OCI-LY1 (cell line): ENCODE measurements at regions not wholly inside any gene's neighbourhood (a gene's known extent, or its start where the extent isn't known, plus 50 kb on each side); places are given as distances from the start of the nearest gene placed in this dataset.

Experiments
- H2AFZ ChIP-seq: fragments of 200-600 bp; sonication (generic), shearing (Covaris generic); 2 replicates; pipeline ENCODE4 v1.6.0; 2014; ENCODE audit warnings: antibody characterized with exemption, mild to moderate bottlenecking, low read length
- H3F3A ChIP-seq: fragments of 200-600 bp; sonication (generic), shearing (Covaris generic); 2 replicates; pipeline ENCODE4 v1.6.0; 2014; ENCODE audit warnings: mild to moderate bottlenecking, antibody characterized with exemption, low read length, moderate library complexity; ENCODE audit not compliant: insufficient read depth
- H3K27ac ChIP-seq: fragments of 200-600 bp; sonication (generic); 2 replicates; pipeline ENCODE4 v1.5.1; 2014; ENCODE audit warnings: low read length, mixed run types, mild to moderate bottlenecking, low read depth; ENCODE audit not compliant: poor library complexity, severe bottlenecking
- H3K27me3 ChIP-seq: fragments of 200-600 bp; sonication (generic); 2 replicates; pipeline ENCODE4 v1.6.0; 2014; ENCODE audit warnings: antibody characterized with exemption, mild to moderate bottlenecking, low read length, moderate library complexity; ENCODE audit not compliant: insufficient read depth
- H3K36me3 ChIP-seq: fragments of 200-600 bp; sonication (generic); 2 replicates; pipeline ENCODE4 v1.6.1; 2014; ENCODE audit warnings: mild to moderate bottlenecking, antibody characterized with exemption, low read length, moderate library complexity, mixed read lengths; ENCODE audit not compliant: insufficient read depth
- H3K4me1 ChIP-seq: fragments of 200-600 bp; sonication (generic); 2 replicates; pipeline ENCODE4 v1.5.1; 2014; ENCODE audit warnings: mild to moderate bottlenecking, low read length, moderate library complexity; ENCODE audit not compliant: insufficient read depth, severe bottlenecking
- H3K4me2 ChIP-seq: fragments of 200-600 bp; sonication (generic), shearing (Covaris generic); 2 replicates; pipeline ENCODE4 v1.6.1; 2014; ENCODE audit warnings: low read length
- H3K4me3 ChIP-seq: fragments of 200-600 bp; sonication (generic); 2 replicates; pipeline ENCODE4 v1.5.1; 2014; ENCODE audit warnings: low read length, low read depth, mild to moderate bottlenecking, mixed read lengths; ENCODE audit not compliant: poor library complexity, severe bottlenecking
- H3K79me2 ChIP-seq: fragments of 200-600 bp; shearing (Covaris generic); 2 replicates; pipeline ENCODE4 v1.6.1; 2016; ENCODE audit warnings: mixed run types, low read length, mixed read lengths; ENCODE audit not compliant: insufficient read depth
- H3K9ac ChIP-seq: fragments of 200-600 bp; sonication (generic), shearing (Covaris generic); 2 replicates; pipeline ENCODE4 v1.6.1; 2014; ENCODE audit warnings: mild to moderate bottlenecking, low read length, mixed read lengths
- H3K9me2 ChIP-seq: fragments of 200-600 bp; sonication (generic), shearing (Covaris generic); 2 replicates; pipeline ENCODE4 v1.6.1; 2014; ENCODE audit warnings: low read depth, mild to moderate bottlenecking, low read length, mixed read lengths
- H3K9me3 ChIP-seq: fragments of 200-600 bp; shearing (Covaris generic); 2 replicates; pipeline ENCODE4 v1.6.1; 2014; ENCODE audit warnings: low read length, mixed read lengths
- H4K20me1 ChIP-seq: fragments of 200-600 bp; sonication (generic), shearing (Covaris generic); 2 replicates; pipeline ENCODE4 v1.6.0; 2016; ENCODE audit warnings: mild to moderate bottlenecking, low read length; ENCODE audit not compliant: insufficient read depth
- EZH2 ChIP-seq: fragments of 200-600 bp; sonication (generic), shearing (Covaris generic); IDR thresholded peaks from 2 replicates; pipeline ENCODE4 v1.8.0; 2017; ENCODE audit warnings: borderline replicate concordance, mixed run types, mild to moderate bottlenecking, antibody characterized with exemption, low read length, moderate library complexity, mixed read lengths
- TF ChIP-seq, protein P1 (sequence below): fragments of 200-600 bp; sonication (generic), shearing (Covaris generic); IDR thresholded peaks from 2 replicates; pipeline ENCODE4 v1.5.1; 2017; ENCODE audit warnings: mild to moderate bottlenecking, antibody characterized with exemption, low read length, moderate library complexity, mixed read lengths

- Histone ChIP-seq H3K27ac (no peak overlapping the region), H3K36me3 (no peaks in the 10 kb centered on the region), H3K79me2 (no peaks in the 10 kb centered on the region), H2AFZ (no peak overlapping the region), H3K9ac (no peak overlapping the region), H3K9me3 (no peaks in the 10 kb centered on the region), H3K4me3 (no peak overlapping the region), H3K4me2 (no peak overlapping the region), H3K4me1 (no peaks in the 10 kb centered on the region), H4K20me1 (no peaks in the 10 kb centered on the region), H3K9me2 (no peaks in the 10 kb centered on the region), H3K27me3 (no peaks in the 10 kb centered on the region), H3F3A (no peaks in the 10 kb centered on the region)
- TF ChIP-seq EZH2 = no peak
- TF ChIP-seq, protein P1, sequence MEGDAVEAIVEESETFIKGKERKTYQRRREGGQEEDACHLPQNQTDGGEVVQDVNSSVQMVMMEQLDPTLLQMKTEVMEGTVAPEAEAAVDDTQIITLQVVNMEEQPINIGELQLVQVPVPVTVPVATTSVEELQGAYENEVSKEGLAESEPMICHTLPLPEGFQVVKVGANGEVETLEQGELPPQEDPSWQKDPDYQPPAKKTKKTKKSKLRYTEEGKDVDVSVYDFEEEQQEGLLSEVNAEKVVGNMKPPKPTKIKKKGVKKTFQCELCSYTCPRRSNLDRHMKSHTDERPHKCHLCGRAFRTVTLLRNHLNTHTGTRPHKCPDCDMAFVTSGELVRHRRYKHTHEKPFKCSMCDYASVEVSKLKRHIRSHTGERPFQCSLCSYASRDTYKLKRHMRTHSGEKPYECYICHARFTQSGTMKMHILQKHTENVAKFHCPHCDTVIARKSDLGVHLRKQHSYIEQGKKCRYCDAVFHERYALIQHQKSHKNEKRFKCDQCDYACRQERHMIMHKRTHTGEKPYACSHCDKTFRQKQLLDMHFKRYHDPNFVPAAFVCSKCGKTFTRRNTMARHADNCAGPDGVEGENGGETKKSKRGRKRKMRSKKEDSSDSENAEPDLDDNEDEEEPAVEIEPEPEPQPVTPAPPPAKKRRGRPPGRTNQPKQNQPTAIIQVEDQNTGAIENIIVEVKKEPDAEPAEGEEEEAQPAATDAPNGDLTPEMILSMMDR = no peak
Observed at GRCh38 chr11:103623933-103624332, 412.5 kb upstream of the DDI1 start.

GRCh38 chr11:103624708-103625623 lies 411.5 kb upstream of the DDI1 start:
- Histone ChIP-seq H3K9ac (no peak overlapping the region), H3K27ac (no peak overlapping the region)

DNA sequence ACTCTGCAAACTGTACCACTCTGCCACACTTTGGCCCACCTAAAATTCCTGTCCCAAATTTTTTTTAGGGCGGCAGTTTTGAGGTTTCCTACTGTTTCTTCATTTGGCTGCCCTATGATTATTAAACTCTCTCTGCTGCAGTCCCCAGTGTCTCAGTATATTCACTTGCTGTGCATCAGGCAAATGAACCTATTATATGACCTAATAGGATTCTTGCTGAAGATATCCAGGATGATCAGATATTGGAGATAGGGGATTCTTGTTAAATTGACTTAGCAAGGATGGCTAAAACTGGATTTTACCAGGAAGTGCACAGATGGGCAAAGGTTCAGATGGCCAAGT lies 410.8 kb upstream of the DDI1 start:
- Histone ChIP-seq H2AFZ (no peak overlapping the region), H4K20me1 (no peaks in the 10 kb centered on the region), H3K4me1 (no peaks in the 10 kb centered on the region), H3K27ac (no peak overlapping the region), H3K36me3 (no peaks in the 10 kb centered on the region), H3K79me2 (no peaks in the 10 kb centered on the region), H3K4me2 (no peak overlapping the region), H3K9ac (no peak overlapping the region), H3K4me3 (no peak overlapping the region), H3K27me3 (no peaks in the 10 kb centered on the region), H3K9me2 (no peaks in the 10 kb centered on the region), H3F3A (no peaks in the 10 kb centered on the region), H3K9me3 (no peaks in the 10 kb centered on the region)
- TF ChIP-seq, protein P1 = no peak
- TF ChIP-seq EZH2 = no peak

More at GRCh38 chr11:103624708-103625623, 411.5 kb upstream of the DDI1 start:
- TF ChIP-seq, protein P1 = no peak
- TF ChIP-seq EZH2 = no peak
- no peaks in the 10 kb centered on the region for H4K20me1 ChIP-seq
- H3K4me3 ChIP-seq = no peak overlapping the region
- no peak overlapping the region for H3K4me2 ChIP-seq
- no peaks in the 10 kb centered on the region for H3K27me3 ChIP-seq
- no peaks in the 10 kb centered on the region for H3K9me3 ChIP-seq
- H3K36me3 ChIP-seq = no peaks in the 10 kb centered on the region
- no peaks in the 10 kb centered on the region for H3F3A ChIP-seq
- H3K4me1 ChIP-seq = no peaks in the 10 kb centered on the region
- no peaks in the 10 kb centered on the region for H3K79me2 ChIP-seq
- no peaks in the 10 kb centered on the region for H3K9me2 ChIP-seq
- H2AFZ ChIP-seq = no peak overlapping the region
